BLaER1 (cell line): ENCODE measurements at regions not wholly inside any gene's neighbourhood (a gene's known extent, or its start where the extent isn't known, plus 50 kb on each side); places are given as distances from the start of the nearest gene placed in this dataset.

Experiments
- H3K27ac ChIP-seq: shearing (Covaris generic); formaldehyde crosslinking; 2 replicates; pipeline ENCODE4 v1.8.1; 2022
- H3K27me3 ChIP-seq: shearing (Covaris generic); formaldehyde crosslinking; 2 replicates; pipeline ENCODE4 v1.8.1; 2022
- H3K36me3 ChIP-seq: shearing (Covaris generic); formaldehyde crosslinking; 2 replicates; pipeline ENCODE4 v1.8.1; 2022
- H3K4me1 ChIP-seq: shearing (Covaris generic); formaldehyde crosslinking; 2 replicates; pipeline ENCODE4 v1.8.1; 2022
- H3K4me2 ChIP-seq: shearing (Covaris generic); formaldehyde crosslinking; 2 replicates; pipeline ENCODE4 v1.8.1; 2022
- H3K4me3 ChIP-seq: shearing (Covaris generic); formaldehyde crosslinking; 2 replicates; pipeline ENCODE4 v1.8.1; 2022
- H3K9ac ChIP-seq: shearing (Covaris generic); formaldehyde crosslinking; 2 replicates; pipeline ENCODE4 v1.8.1; 2022
- H3K9me3 ChIP-seq: shearing (Covaris generic); formaldehyde crosslinking; 2 replicates; pipeline ENCODE4 v1.8.1; 2022
- H4K20me1 ChIP-seq: shearing (Covaris generic); formaldehyde crosslinking; 2 replicates; pipeline ENCODE4 v1.8.1; 2022
- Cebpa-rat ChIP-seq: shearing (Covaris generic); IDR thresholded peaks from 2 replicates; pipeline ENCODE4 v1.8.1; 2022

- Histone ChIP-seq H3K27me3 (no peaks in the 10 kb centered on the region), H3K4me3 (no peak overlapping the region), H3K4me1 (peaks cover 59% of the 10 kb centered on the region), H3K9me3 (peaks cover 66% of the 10 kb centered on the region), H4K20me1 (no peaks in the 10 kb centered on the region), H3K36me3 (0 out of 2 replicates have a peak, but pooled peaks cover 6% of the 10 kb centered on the region), H3K9ac (no peak overlapping the region), H3K27ac (no peak overlapping the region), H3K4me2 (peak overlapping the region; percentile 24)
- no peak for TF ChIP-seq Cebpa-rat
Observed at GRCh38 chr12:130081117-130081805, 81.0 kb upstream of the FZD10 start.

- Histone ChIP-seq H4K20me1 (no peaks in the 10 kb centered on the region), H3K9ac (no peak overlapping the region), H3K4me3 (peak overlapping the region; percentile 28; the same call in 1 of the 2 replicates), H3K27me3 (no peaks in the 10 kb centered on the region), H3K4me2 (peak overlapping the region; percentile 25), H3K36me3 (no peaks in the 10 kb centered on the region), H3K4me1 (peaks cover 62% of the 10 kb centered on the region), H3K27ac (peak overlapping the region; percentile 25; the same call in 1 of the 2 replicates), H3K9me3 (peaks cover 51% of the 10 kb centered on the region)
- no peak for TF ChIP-seq Cebpa-rat
Observed at GRCh38 chr12:130083002-130083401, 79.3 kb upstream of the FZD10 start.

- no peaks in the 10 kb centered on the region for H4K20me1 ChIP-seq
- peak overlapping the region; percentile 25; the same call in 1 of the 2 replicates for H3K27ac ChIP-seq
- H3K9ac ChIP-seq: no peak overlapping the region
- H3K4me1 ChIP-seq: peaks cover 64% of the 10 kb centered on the region
- H3K4me2 ChIP-seq: peak overlapping the region; percentile 25
- H3K27me3 ChIP-seq: no peaks in the 10 kb centered on the region
- H3K4me3 ChIP-seq: peak overlapping the region; percentile 28; the same call in 1 of the 2 replicates
- no peaks in the 10 kb centered on the region for H3K36me3 ChIP-seq
- H3K9me3 ChIP-seq: peaks cover 44% of the 10 kb centered on the region
- TF ChIP-seq Cebpa-rat: no peak
Observed at GRCh38 chr12:130083734-130084133, 78.5 kb upstream of the FZD10 start.

GRCh38 chr12:130084359-130084758 is 77.9 kb upstream of the FZD10 start:
- no peaks in the 10 kb centered on the region for H4K20me1 ChIP-seq
- H3K4me1 ChIP-seq: peaks cover 64% of the 10 kb centered on the region
- H3K36me3 ChIP-seq: no peaks in the 10 kb centered on the region
- no peak overlapping the region for H3K27ac ChIP-seq
- H3K27me3 ChIP-seq: no peaks in the 10 kb centered on the region
- H3K9me3 ChIP-seq: peaks cover 38% of the 10 kb centered on the region
- TF ChIP-seq Cebpa-rat: no peak
- H3K4me3 ChIP-seq: no peak overlapping the region
- no peak overlapping the region for H3K4me2 ChIP-seq
- H3K9ac ChIP-seq: no peak overlapping the region

- Histone ChIP-seq H3K4me2 (peak overlapping the region; percentile 54), H3K4me1 (peaks cover 61% of the 10 kb centered on the region), H3K27me3 (no peaks in the 10 kb centered on the region), H3K9me3 (peaks cover 25% of the 10 kb centered on the region), H4K20me1 (no peaks in the 10 kb centered on the region), H3K27ac (peak overlapping the region; percentile 48; the same call in 1 of the 2 replicates), H3K9ac (no peak overlapping the region), H3K4me3 (no peak overlapping the region), H3K36me3 (no peaks in the 10 kb centered on the region)
- TF ChIP-seq Cebpa-rat: no peak
Observed at GRCh38 chr12:130086248-130086647, 76.0 kb upstream of the FZD10 start.

GRCh38 chr12:130086797-130087196 is 75.5 kb upstream of the FZD10 start:
- TF ChIP-seq Cebpa-rat: no peak
- Histone ChIP-seq H3K4me3 (no peak overlapping the region), H3K9ac (no peak overlapping the region), H3K9me3 (peaks cover 24% of the 10 kb centered on the region), H3K27ac (no peak overlapping the region), H3K4me1 (peaks cover 55% of the 10 kb centered on the region), H3K4me2 (peak overlapping the region; percentile 54), H3K36me3 (no peaks in the 10 kb centered on the region), H4K20me1 (no peaks in the 10 kb centered on the region), H3K27me3 (no peaks in the 10 kb centered on the region)

- peaks cover 52% of the 10 kb centered on the region for H3K4me1 ChIP-seq
- H3K4me2 ChIP-seq: peak overlapping the region; percentile 54
- H3K9ac ChIP-seq: no peak overlapping the region
- no peak overlapping the region for H3K4me3 ChIP-seq
- H3K27me3 ChIP-seq: no peaks in the 10 kb centered on the region
- H3K9me3 ChIP-seq: peaks cover 20% of the 10 kb centered on the region
- no peak for TF ChIP-seq Cebpa-rat
- H3K27ac ChIP-seq: no peak overlapping the region
- no peaks in the 10 kb centered on the region for H3K36me3 ChIP-seq
- no peaks in the 10 kb centered on the region for H4K20me1 ChIP-seq
Observed at GRCh38 chr12:130087222-130087621, 75.0 kb upstream of the FZD10 start.

GRCh38 chr12:130088504-130088903 is 73.8 kb upstream of the FZD10 start:
- Histone ChIP-seq H4K20me1 (no peaks in the 10 kb centered on the region), H3K4me2 (no peak overlapping the region), H3K4me1 (peaks cover 41% of the 10 kb centered on the region), H3K27ac (no peak overlapping the region), H3K9me3 (peaks cover 15% of the 10 kb centered on the region), H3K27me3 (no peaks in the 10 kb centered on the region), H3K4me3 (no peak overlapping the region), H3K9ac (no peak overlapping the region), H3K36me3 (no peaks in the 10 kb centered on the region)
- no peak for TF ChIP-seq Cebpa-rat

- H3K9ac ChIP-seq: no peak overlapping the region
- H3K4me3 ChIP-seq: no peak overlapping the region
- no peaks in the 10 kb centered on the region for H4K20me1 ChIP-seq
- H3K9me3 ChIP-seq: no peaks in the 10 kb centered on the region
- no peak for TF ChIP-seq Cebpa-rat
- peaks cover 26% of the 10 kb centered on the region for H3K4me1 ChIP-seq
- H3K27me3 ChIP-seq: no peaks in the 10 kb centered on the region
- no peaks in the 10 kb centered on the region for H3K36me3 ChIP-seq
- no peak overlapping the region for H3K4me2 ChIP-seq
- no peak overlapping the region for H3K27ac ChIP-seq
Observed at GRCh38 chr12:130090542-130090941, 71.7 kb upstream of the FZD10 start.

- no peak for TF ChIP-seq Cebpa-rat
- Histone ChIP-seq H3K27ac (no peak overlapping the region), H3K36me3 (no peaks in the 10 kb centered on the region), H3K9ac (no peak overlapping the region), H3K4me1 (no peaks in the 10 kb centered on the region), H3K9me3 (no peaks in the 10 kb centered on the region), H3K27me3 (peaks cover 2% of the 10 kb centered on the region; the same call in 1 of the 2 replicates), H3K4me3 (no peak overlapping the region), H4K20me1 (no peaks in the 10 kb centered on the region), H3K4me2 (no peak overlapping the region)
Observed at GRCh38 chr12:130093380-130093779, 68.9 kb upstream of the FZD10 start.
